ENCODE measurements at regions not wholly inside any gene's neighbourhood (a gene's known extent, or its start where the extent isn't known, plus 50 kb on each side); places are given as distances from the start of the nearest gene placed in this dataset.
"Not testable (repeated sequence)": the region's sequence is repeated elsewhere in the genome, so short reads cannot be mapped to it uniquely, and the experiment has no call there.

DNA sequence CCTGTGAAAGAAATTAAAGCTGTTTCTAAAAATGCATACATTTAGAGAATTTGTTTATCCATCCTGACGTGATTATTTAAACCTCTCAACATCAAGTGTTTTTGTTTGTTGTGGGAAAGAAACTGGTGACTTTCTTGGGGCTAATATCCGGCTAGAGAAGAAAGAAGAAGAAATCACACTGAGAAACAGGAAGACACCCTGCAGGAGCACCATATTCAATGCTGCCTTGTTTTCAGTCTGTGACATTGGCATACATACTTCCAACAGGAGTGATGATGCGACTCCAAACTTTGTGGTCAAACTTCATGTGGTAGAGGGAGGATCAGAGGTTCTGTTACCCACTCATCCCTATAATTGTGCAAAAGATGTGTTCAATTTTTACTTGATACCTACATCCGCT, 997.6 kb upstream of the CITED2 start:
- no peak for DNase-seq (ENCODE audit: low read depth in 2 of 2, low spot score in 1 of 2)

DNA sequence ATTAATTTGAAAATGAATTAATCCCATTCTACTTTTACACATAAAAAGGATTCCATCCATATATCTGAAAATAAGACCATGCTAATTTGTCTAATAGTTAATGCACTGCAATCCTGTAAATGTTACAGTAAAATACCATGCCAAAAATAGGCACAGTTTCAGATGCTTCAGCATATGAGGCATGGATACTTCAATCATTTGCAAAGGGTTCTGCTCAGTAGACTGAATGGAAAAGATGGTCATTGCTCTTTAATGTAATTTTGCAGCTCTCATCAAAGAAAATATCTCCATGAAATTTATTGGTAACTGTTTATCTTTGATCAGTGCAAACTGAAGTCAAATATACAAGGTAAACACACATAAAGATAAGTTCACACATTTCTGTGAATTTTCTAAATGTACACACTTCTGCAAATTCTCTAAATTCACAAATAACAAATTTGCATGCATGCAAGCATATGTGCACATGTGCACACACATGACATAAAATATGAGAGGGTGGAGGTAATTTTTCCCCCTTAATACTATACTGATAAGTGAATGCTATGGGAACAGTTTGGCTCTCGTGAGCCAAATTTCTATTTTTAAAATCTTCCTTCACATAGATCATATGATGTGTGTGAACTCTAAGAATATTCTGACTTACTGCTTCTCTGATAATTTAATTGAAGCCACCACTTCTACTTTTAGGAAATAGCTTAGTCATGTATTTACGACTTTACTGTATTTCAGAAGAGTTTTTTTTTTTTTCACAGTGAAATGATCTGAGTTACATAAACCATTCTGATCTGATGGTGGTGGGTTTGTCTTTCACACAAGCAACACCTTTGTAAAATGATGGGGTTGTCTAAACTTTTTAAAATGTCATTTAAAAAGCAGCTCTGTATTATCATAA, 996.8 kb upstream of the CITED2 start:
- no peak for DNase-seq (ENCODE audit: low read depth in 2 of 2, low spot score in 1 of 2)

DNA sequence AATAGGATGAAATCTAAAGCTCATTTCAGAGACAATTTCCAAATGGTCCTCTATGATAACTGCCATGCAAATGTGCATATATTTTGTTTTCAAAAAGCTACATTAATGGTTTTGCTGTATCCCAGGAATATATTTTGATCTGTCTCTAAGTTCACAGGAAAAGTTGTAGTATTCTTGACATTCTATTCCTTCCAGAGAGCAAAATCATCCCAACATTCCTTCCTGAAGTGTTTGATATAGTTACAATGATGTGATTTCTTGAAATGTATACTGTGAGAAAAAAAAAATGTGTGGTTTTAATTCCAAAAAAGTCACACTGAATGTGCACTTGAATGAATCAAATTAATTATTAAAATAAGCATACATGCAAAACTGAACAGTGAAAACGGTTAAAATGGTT, 996.0 kb upstream of the CITED2 start:
- DNase-seq (ENCODE audit: low read depth in 2 of 2, low spot score in 1 of 2) = no peak

DNA sequence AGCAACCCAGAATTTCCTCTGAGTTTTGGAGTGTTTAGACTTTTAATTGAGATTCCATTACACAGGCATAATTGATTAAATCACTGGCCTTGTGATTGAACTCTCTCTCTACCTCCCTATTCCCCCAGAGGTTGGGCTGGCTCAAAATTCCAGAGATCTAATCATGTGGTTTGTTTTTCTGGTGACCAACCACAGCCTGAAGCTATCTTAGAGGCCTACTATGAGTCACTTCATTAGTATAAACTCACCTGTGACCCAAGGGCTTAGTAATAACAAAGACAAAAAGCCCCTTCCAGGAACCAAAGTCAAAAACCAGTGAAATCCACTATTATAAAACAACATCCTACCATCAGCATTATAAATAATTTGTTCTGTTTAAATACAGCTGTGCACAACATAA, 992.5 kb upstream of the CITED2 start:
- no peak for DNase-seq (ENCODE audit: low read depth in 2 of 2, low spot score in 1 of 2)

DNA sequence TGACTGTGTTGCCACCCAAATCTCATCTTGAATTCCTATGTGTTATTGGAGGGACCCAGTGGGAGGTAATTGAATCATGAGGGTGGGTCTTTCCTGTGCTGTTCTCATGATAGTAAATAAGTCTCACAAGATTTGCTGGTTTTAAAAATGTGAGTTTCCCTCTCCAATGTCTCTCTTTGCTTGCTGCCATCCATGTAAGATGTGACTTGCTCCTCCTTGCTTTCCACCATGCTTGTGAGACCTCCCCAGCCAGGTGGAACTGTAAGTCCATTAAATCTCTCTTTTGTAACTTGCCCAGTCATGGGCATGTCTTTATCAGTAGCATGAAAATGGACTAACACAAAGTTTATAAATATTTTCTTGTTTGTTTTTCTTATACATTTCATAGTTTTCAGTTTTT, 990.5 kb upstream of the CITED2 start:
- no peak for DNase-seq (ENCODE audit: low read depth in 2 of 2, low spot score in 1 of 2)

DNA sequence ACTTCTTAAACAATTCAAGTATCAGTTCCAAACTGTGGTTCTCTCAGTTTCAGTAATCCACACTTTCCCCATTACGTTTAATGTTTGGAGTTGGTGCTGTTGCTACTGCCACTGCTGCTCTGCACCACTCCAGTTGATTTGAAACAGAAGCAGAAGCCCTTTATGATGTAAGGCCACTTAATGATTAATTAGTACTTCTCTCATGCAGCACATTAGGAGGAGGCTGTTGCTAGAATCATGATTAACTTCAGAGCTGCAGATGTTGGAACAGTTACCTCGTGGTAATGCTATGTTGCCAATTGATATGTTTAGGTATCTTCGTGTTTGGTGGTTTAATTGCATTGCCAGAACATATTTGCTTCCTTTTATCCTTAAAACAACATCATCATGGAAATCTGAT, 986.2 kb upstream of the CITED2 start:
- no peak for DNase-seq (ENCODE audit: low read depth in 2 of 2, low spot score in 1 of 2)

DNA sequence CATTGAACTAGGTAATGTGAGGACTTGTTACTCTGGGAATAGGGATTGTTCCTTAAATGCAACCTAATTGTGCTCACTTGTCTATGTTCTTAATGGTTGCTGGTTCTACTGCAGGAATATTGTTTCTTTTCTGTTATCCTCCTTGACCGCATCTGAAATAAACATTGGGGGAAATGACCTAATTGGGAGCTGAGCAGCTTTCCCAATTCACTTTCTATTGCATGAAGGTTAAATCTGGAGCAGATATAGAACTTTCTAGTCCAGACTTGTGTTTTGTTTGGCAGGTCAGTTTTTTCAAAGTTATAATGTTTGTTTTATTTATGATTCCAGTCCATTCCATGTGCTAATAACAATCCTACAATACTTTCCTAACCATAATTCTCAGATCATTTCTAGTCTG, 981.0 kb upstream of the CITED2 start:
- no peak for DNase-seq (ENCODE audit: low read depth in 2 of 2, low spot score in 1 of 2)

DNA sequence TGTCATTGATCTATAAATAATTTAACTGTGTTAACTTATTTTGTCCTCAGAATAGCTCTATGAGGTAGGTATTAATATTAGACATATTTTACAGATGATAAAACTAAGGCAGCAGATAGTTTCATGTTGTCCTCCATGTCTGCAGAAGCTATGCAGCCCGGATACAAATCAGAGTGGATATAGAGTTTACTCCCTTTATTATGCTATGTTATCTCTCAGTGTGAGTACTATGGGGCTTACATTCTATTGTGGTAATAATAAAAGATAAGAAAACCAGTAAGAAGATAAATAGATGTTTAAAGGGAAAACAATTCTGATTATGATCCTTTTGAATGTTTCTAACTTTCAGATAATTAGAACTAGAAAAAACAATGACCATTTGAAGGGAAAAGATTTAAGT, 979.8 kb upstream of the CITED2 start:
- DNase-seq (ENCODE audit: low read depth in 2 of 2, low spot score in 1 of 2) = no peak

DNA sequence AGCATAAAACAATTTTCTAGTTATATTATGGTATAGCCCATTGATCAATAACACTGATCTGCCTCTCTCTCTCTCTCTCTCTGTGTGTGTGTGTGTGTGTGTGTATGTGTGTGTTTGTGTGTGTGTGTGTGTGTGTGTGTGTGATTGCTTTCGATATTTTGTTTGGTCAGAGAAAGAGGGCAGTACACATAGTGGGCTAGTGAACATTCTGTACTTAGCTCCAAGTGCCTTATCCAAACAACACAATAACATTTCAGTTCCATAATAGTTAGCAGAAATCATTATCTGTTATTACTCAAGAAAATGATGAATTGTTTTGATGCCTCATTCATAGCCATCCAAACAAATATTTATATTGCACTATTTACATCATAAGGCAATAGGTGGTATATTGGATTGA, 979.1 kb upstream of the CITED2 start:
- no peak for DNase-seq (ENCODE audit: low read depth in 2 of 2, low spot score in 1 of 2)

DNA sequence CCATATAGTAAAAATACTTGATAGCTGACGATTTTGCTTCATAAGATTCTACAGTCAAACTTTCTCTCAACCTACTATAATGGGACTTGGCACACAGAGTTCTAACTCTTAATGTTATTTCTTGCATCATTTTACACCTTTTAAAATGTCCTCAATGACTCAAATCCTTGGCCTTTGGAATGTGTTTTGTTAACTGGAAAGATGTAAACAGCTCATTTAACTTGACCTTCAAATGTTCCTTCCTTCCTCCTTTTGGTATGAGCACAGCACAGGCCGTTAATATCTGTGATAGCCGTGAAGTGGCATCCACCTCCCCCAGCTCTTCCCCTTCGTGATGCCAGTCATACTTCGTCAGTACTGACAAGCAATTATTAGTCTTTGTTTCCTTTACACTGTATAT, 972.0 kb upstream of the CITED2 start:
- no peak for DNase-seq (ENCODE audit: low read depth in 2 of 2, low spot score in 1 of 2)

DNA sequence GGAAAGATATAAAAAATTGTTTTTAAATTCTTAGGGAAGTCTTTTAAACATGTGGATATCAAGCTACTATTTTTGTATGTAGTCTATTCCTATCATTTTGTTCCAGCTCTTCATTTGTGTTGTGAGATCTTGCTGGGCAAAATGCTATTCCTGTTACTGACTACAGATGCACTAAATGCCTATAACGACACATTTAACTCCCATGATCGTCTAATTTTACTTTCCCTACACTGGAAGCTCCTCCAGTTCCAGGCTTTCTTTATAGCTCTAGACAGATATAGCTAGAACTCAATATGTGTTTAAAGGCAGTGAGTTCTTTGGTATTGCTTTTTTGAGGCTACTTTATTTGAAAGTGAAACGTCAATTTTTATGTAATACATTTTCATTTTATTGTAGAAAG, 971.5 kb upstream of the CITED2 start:
- no peak for DNase-seq (ENCODE audit: low read depth in 2 of 2, low spot score in 1 of 2)

DNA sequence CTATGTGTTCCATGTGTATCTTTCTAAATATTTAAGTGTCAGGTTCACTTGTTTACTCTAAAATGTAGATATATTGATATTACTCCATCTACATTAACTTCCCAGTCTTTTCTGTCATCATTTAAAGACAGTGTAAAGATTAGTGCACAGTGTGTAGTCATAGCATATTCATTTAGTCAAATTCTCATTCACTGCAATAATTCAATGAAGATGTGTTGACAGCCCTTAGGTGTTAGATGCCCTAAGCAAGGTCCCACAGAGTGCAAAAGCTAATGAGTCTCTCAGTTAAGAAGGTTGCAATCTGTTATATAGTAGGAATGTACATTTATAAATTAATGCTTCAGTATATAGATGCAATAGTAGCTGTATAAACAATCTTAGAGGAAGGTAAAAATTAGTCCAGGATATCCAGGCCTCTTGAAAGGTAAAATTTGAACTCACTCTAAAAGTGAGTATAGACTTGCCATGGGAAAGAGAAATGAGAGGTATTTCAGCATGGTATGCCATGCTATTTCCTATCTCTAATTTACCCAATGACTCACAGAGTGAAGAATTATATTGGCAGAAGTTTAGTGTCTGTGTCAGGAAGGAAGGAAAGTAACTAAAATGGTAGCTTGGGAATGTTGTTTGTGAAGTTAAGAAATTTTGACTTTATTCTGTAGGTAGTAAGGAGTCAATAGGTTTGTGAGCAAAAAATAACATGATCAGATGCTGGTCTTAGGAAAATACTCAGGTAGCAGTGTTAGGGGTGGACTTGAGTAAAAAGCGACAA, 969.9 kb upstream of the CITED2 start:
- DNase-seq (ENCODE audit: low read depth in 2 of 2, low spot score in 1 of 2) = no peak

DNA sequence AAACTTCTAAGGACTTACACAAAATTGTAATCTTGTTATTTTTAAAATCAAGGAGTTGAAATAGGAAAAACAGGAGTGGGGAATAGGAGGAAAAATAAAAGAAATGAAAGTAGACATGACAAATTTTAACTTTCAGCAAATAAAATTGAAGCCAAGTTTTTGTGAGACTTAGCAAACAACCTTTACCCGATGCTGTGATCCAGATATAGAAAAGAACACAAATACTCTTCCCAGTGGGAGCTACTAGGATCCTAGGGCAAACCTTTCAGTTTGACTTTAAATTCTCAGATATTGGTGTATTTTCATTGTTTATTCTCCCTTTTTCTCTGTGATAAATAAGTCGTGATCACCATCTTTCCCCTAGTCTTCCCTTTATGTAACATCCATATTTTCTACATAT, 968.7 kb upstream of the CITED2 start:
- DNase-seq (ENCODE audit: low read depth in 2 of 2, low spot score in 1 of 2) = no peak

DNA sequence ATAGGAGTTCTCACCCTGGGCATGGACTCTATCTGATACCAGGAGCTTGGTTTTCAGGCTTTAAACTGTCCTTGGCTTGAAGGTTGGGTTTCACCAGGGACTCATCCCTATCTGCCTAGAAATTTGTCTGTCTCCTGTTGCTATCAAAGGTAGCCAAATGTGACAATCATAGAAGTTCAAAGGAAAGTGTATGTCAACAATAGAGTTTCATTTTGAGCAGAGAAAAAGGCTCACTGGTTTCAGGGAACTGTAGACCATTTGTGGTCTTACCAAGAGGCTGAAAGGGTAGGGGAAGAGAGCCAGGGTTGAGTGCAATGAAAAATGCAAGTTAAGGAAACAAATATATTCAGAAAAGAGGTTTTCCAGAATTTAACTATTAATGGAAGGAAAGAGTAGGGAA, 966.8 kb upstream of the CITED2 start:
- DNase-seq (ENCODE audit: low read depth in 2 of 2, low spot score in 1 of 2) = no peak

DNA sequence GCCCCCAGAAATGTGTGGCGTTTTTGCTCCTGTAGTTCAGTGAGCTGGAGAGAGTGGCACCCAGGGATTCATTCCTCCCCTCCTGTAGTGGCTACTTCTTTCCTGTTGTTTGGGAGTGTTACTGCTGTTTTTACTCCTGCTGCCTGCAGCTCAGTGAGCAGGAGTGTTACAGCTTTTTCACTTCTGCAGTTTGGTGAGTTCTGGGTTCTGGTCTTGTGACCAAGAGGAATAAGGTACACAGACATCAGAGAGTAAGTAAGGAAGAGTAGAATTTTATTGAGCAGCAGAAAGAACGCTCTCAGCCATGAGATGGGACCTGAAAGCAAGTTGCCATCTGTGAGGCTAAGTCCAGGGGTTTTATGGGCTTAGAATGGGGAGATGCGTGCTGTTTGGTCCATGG, 966.3 kb upstream of the CITED2 start:
- no peak for DNase-seq (ENCODE audit: low read depth in 2 of 2, low spot score in 1 of 2)

DNA sequence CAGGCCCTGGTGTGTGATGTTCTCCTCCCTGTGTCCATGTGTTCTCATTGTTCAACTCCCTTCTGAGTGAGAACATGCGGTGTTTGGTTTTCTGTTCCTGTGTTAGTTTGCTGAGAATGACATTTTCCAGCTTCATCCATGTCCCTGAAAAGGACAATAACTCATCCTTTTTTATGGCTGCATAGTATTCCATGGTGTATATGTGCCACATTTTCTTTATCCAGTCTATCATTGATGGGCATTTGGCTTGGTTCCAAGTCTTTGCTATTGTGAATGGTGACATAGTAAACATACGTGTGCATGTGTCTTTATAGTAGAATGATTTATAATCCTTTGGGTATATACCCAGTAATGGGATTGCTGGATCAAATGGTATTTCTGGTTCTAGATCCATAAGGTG, 964.6 kb upstream of the CITED2 start:
- DNase-seq (ENCODE audit: low read depth in 2 of 2, low spot score in 1 of 2) = not testable (repeated sequence)

DNA sequence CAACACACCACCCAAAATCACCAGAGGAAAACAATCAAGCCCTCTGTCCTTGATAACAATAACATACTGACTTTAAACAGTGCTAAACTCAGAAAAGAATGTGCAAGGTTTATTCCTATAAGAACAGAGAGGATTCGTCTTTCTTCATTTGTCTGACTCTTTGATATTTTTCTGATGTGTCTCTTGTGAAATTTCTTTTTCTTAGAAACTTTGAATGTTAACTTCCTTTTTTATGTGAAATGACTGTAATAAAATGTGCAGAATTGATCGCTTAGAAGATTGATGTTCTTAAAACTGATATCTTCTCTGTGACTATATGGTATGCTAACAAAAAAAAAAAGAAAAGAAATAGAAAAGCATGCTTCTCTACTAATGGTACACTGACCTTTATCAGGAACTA, 947.4 kb upstream of the CITED2 start:
- DNase-seq (ENCODE audit: low read depth in 2 of 2, low spot score in 1 of 2) = no peak

DNA sequence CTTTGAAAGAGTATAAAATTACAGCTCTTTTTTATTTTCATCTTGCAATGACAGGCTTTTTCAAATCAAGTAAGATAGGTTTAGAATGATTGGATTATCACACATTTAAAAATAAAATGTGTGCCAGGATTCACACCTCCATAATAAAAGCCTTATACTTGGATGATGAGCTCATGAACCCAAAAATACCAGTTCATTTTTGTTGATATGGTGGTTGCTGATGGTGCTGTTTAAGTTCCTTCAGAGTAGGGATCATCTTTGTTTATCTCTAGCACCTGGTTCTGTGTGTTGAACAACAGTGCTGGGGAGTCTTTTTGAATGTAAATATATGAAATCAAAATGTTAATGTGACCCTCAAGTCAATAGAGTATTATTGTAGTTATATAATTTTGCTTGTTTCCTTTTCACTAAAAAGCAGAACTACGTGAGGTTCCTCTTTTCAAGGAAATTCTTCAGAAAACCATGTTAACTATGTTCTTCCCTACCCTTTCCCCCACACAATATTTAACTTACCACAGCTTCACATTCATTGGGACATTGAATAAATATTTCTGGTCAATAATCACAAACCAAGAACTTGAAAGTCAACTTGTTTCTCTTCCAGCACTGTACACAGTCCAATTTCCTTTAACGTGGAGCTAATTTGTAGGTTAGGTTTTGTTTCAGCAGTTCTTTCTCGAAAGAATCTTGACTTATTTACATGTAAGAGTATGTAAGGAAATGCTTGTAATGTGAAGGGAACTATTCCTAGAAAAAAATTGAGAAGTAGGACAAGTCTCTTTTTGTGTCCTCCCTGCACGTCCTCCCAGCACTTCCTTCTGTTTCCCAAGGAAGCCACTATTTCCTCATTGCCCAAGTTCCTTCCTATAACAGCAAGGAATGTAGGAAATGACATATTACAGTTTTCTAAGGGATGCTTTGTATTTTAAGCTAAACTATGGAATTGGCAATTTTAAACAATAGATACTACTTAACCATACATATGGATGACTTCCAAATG, 945.9 kb upstream of the CITED2 start:
- DNase-seq (ENCODE audit: low read depth in 2 of 2, low spot score in 1 of 2) = no peak

DNA sequence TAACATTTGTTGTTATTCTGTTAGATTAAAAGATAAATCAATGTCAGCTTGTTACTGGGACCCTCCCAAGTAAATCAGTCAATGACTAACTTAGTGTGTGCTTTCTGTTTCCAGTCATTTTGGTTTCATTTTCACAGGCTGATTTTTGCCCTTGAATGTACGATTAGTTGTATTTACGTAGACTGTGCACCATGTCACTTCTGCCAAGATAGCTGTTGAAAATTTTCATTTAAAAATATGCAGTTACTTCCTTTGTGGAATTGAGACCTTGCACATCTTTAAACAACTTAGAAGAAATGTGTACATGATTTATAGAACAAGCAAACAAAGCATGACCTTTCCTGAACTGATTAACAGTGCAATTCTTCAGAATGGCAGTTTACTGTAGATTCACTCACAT, 944.8 kb upstream of the CITED2 start:
- DNase-seq (ENCODE audit: low read depth in 2 of 2, low spot score in 1 of 2) = no peak

DNA sequence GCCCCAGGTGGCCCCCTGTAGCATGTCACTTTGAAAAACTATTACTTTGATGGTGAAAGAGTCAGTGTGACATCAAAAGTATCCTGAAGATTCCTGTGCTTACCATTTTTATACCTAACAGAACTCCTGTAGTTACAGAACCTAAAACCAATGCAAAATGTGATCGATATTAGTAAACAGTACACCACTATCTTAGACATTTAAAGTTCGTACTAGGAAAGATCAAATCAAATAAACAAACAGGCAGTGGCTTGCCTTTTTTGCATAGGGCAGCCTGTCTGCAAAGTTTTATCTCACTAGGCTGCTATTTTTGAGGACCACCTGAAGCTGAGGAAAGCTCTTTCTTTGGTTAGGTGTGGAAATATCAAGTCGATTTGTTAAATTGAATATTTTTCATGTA, 944.0 kb upstream of the CITED2 start:
- no peak for DNase-seq (ENCODE audit: low read depth in 2 of 2, low spot score in 1 of 2)

DNA sequence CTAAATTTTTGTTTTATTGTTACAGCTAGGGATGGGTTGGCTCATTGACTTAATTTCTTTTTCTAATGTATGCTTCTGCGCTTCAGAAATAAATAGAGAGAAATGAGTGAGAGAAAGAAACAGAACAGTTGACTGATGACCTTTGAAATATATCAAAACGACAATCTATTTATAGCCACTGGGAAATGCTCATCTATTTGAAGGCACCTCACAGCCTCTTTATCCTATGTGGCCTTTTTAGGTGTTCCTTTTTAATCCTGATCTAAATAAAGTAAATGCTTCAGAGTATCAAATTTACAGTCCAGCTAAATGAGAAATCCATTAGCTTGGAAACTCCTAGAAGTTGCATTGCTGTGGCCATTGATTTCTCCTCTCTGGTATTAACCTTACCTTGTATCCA, 943.5 kb upstream of the CITED2 start:
- no peak for DNase-seq (ENCODE audit: low read depth in 2 of 2, low spot score in 1 of 2)

Data from stimulated activated CD8-positive, alpha-beta memory T cell treated with anti-CD3 and anti-CD28 coated beads, Interleukin-4, amount 100 ng/mL, for 4 hours (primary cell).